Occipital lobe (tissue), 2 donors: ENCODE measurements at regions not wholly inside any gene's neighbourhood (a gene's known extent, or its start where the extent isn't known, plus 50 kb on each side); places are given as distances from the start of the nearest gene placed in this dataset. TPM values are rescaled to one million over a fixed set of nuclear protein-coding genes. Genes with fewer than 3 reads are reported as not detected.

Source experiments
- DNase-seq: peaks from one replicate; lab custom pipeline; 2025; lab: John Stamatoyannopoulos, UW
- small RNA-seq: library from RNA; depleted of rRNA; stranded (forward); fragments of <200 nt; gene quantifications from one replicate; pipeline ENCODE3, GENCODE V24; 2014

GRCh38 chr14:25759920-25760655 is 710.1 kb upstream of the STXBP6 start:
- DNase-seq: no peak

GRCh38 chr14:25759256-25759655 is 709.3 kb upstream of the STXBP6 start:
- no peak for DNase-seq

- no peak for DNase-seq
Measured at GRCh38 chr14:25757364-25757763, 707.4 kb upstream of the STXBP6 start.

- no peak for DNase-seq
Measured at GRCh38 chr14:25756876-25757275, 706.9 kb upstream of the STXBP6 start.

- DNase-seq: no peak
Measured at GRCh38 chr14:25753130-25753529, 703.2 kb upstream of the STXBP6 start.

GRCh38 chr14:25750436-25750835 is 700.5 kb upstream of the STXBP6 start:
- DNase-seq: no peak

Small RNAs in the stretch of these regions (small RNA-seq; reads per million reads assigned to genes)
- not detected for gene RF00440
